ENCODE measurements at regions not wholly inside any gene's neighbourhood (a gene's known extent, or its start where the extent isn't known, plus 50 kb on each side); places are given as distances from the start of the nearest gene placed in this dataset.
A peak's percentile ranks its signal among the peaks of the same experiment; 100 is the strongest.
"Not testable (repeated sequence)": the region's sequence is repeated elsewhere in the genome, so short reads cannot be mapped to it uniquely, and the experiment has no call there.

- peaks cover 20% of the 10 kb centered on the region for H3K4me1 ChIP-seq (ENCODE audit: control insufficient read depth, insufficient read depth, low read length)
- no peak overlapping the region for H3K9ac ChIP-seq (ENCODE audit: low read depth, low read length)
- no peaks in the 10 kb centered on the region for H3K27me3 ChIP-seq (ENCODE audit: control insufficient read depth, insufficient read depth, low read length)
- no peaks in the 10 kb centered on the region for H3K9me3 ChIP-seq (replicated peaks; ENCODE audit: low read length)
- peak overlapping the region; percentile 7 for H3K4me2 ChIP-seq (ENCODE audit: low read length)
- H3K36me3 ChIP-seq (ENCODE audit: insufficient read depth, low read length) = no peaks in the 10 kb centered on the region
- H3K4me3 ChIP-seq (ENCODE audit: low read length) = no peak overlapping the region
Measured at GRCh38 chr4:145278341-145279121, 98.1 kb upstream of the OTUD4 start.

GRCh38 chr4:145277011-145277410, 96.6 kb upstream of the OTUD4 start:
- no peaks in the 10 kb centered on the region for H3K36me3 ChIP-seq (ENCODE audit: insufficient read depth, low read length)
- no peaks in the 10 kb centered on the region for H3K27me3 ChIP-seq (ENCODE audit: control insufficient read depth, insufficient read depth, low read length)
- H3K9me3 ChIP-seq (replicated peaks; ENCODE audit: low read length) = no peaks in the 10 kb centered on the region
- H3K9ac ChIP-seq (ENCODE audit: low read depth, low read length) = no peak overlapping the region
- H3K4me2 ChIP-seq (ENCODE audit: low read length) = no peak overlapping the region
- H3K4me3 ChIP-seq (ENCODE audit: low read length) = no peak overlapping the region
- peaks cover 20% of the 10 kb centered on the region for H3K4me1 ChIP-seq (ENCODE audit: control insufficient read depth, insufficient read depth, low read length)

GRCh38 chr4:145276050-145276449, 95.7 kb upstream of the OTUD4 start:
- H3K4me2 ChIP-seq (ENCODE audit: low read length) = no peak overlapping the region
- H3K9ac ChIP-seq (ENCODE audit: low read depth, low read length) = no peak overlapping the region
- no peak overlapping the region for H3K4me3 ChIP-seq (ENCODE audit: low read length)
- H3K4me1 ChIP-seq (ENCODE audit: control insufficient read depth, insufficient read depth, low read length) = peaks cover 20% of the 10 kb centered on the region
- H3K36me3 ChIP-seq (ENCODE audit: insufficient read depth, low read length) = no peaks in the 10 kb centered on the region
- H3K27me3 ChIP-seq (ENCODE audit: control insufficient read depth, insufficient read depth, low read length) = no peaks in the 10 kb centered on the region
- H3K9me3 ChIP-seq (replicated peaks; ENCODE audit: low read length) = no peaks in the 10 kb centered on the region

- Histone ChIP-seq H3K4me1 (ENCODE audit: control insufficient read depth, insufficient read depth, low read length) (no peaks in the 10 kb centered on the region), H3K36me3 (ENCODE audit: insufficient read depth, low read length) (no peaks in the 10 kb centered on the region), H3K27me3 (ENCODE audit: control insufficient read depth, insufficient read depth, low read length) (no peaks in the 10 kb centered on the region), H3K9me3 (replicated peaks; ENCODE audit: low read length) (no peaks in the 10 kb centered on the region), H3K4me2 (ENCODE audit: low read length) (no peak overlapping the region), H3K4me3 (ENCODE audit: low read length) (no peak overlapping the region), H3K9ac (ENCODE audit: low read depth, low read length) (no peak overlapping the region)
Measured at GRCh38 chr4:145271194-145271593, 90.8 kb upstream of the OTUD4 start.

GRCh38 chr4:145266881-145267280, 86.5 kb upstream of the OTUD4 start:
- Histone ChIP-seq H3K4me3 (ENCODE audit: low read length) (no peak overlapping the region), H3K9me3 (replicated peaks; ENCODE audit: low read length) (no peaks in the 10 kb centered on the region), H3K36me3 (ENCODE audit: insufficient read depth, low read length) (no peaks in the 10 kb centered on the region), H3K4me2 (ENCODE audit: low read length) (no peak overlapping the region), H3K27me3 (ENCODE audit: control insufficient read depth, insufficient read depth, low read length) (no peaks in the 10 kb centered on the region), H3K4me1 (ENCODE audit: control insufficient read depth, insufficient read depth, low read length) (no peaks in the 10 kb centered on the region), H3K9ac (ENCODE audit: low read depth, low read length) (no peak overlapping the region)

- H3K4me1 ChIP-seq (ENCODE audit: control insufficient read depth, insufficient read depth, low read length) = no peaks in the 10 kb centered on the region
Measured at GRCh38 chr4:145260091-145260490, 79.7 kb upstream of the OTUD4 start.

GRCh38 chr4:145255311-145255710, 74.9 kb upstream of the OTUD4 start:
- not testable (repeated sequence) for H3K4me2 ChIP-seq (ENCODE audit: low read length); H3K36me3 ChIP-seq (ENCODE audit: insufficient read depth, low read length); H3K9ac ChIP-seq (ENCODE audit: low read depth, low read length)

More at GRCh38 chr4:145260091-145260490, 79.7 kb upstream of the OTUD4 start:
- H3K9me3 ChIP-seq (replicated peaks; ENCODE audit: low read length) = no peaks in the 10 kb centered on the region
- H3K27me3 ChIP-seq (ENCODE audit: control insufficient read depth, insufficient read depth, low read length) = no peaks in the 10 kb centered on the region
- no peaks in the 10 kb centered on the region for H3K36me3 ChIP-seq (ENCODE audit: insufficient read depth, low read length)
- no peak overlapping the region for H3K4me2 ChIP-seq (ENCODE audit: low read length)
- no peak overlapping the region for H3K9ac ChIP-seq (ENCODE audit: low read depth, low read length)
- no peak overlapping the region for H3K4me3 ChIP-seq (ENCODE audit: low read length)

GRCh38 chr4:145252190-145252589, 71.8 kb upstream of the OTUD4 start:
- no peaks in the 10 kb centered on the region for H3K27me3 ChIP-seq (ENCODE audit: control insufficient read depth, insufficient read depth, low read length)
- H3K9ac ChIP-seq (ENCODE audit: low read depth, low read length) = no peak overlapping the region
- no peak overlapping the region for H3K4me2 ChIP-seq (ENCODE audit: low read length)
- no peaks in the 10 kb centered on the region for H3K4me1 ChIP-seq (ENCODE audit: control insufficient read depth, insufficient read depth, low read length)
- no peaks in the 10 kb centered on the region for H3K9me3 ChIP-seq (replicated peaks; ENCODE audit: low read length)
- no peaks in the 10 kb centered on the region for H3K36me3 ChIP-seq (ENCODE audit: insufficient read depth, low read length)
- no peak overlapping the region for H3K4me3 ChIP-seq (ENCODE audit: low read length)

More at GRCh38 chr4:145255311-145255710, 74.9 kb upstream of the OTUD4 start:
- not testable (repeated sequence) for H3K27me3 ChIP-seq (ENCODE audit: control insufficient read depth, insufficient read depth, low read length); H3K4me3 ChIP-seq (ENCODE audit: low read length); H3K4me1 ChIP-seq (ENCODE audit: control insufficient read depth, insufficient read depth, low read length); H3K9me3 ChIP-seq (replicated peaks; ENCODE audit: low read length)

GRCh38 chr4:145251391-145251790, 71.0 kb upstream of the OTUD4 start:
- Histone ChIP-seq H3K4me1 (ENCODE audit: control insufficient read depth, insufficient read depth, low read length) (no peaks in the 10 kb centered on the region), H3K4me2 (ENCODE audit: low read length) (no peak overlapping the region), H3K36me3 (ENCODE audit: insufficient read depth, low read length) (no peaks in the 10 kb centered on the region), H3K9me3 (replicated peaks; ENCODE audit: low read length) (no peaks in the 10 kb centered on the region), H3K9ac (ENCODE audit: low read depth, low read length) (no peak overlapping the region), H3K4me3 (ENCODE audit: low read length) (no peak overlapping the region), H3K27me3 (ENCODE audit: control insufficient read depth, insufficient read depth, low read length) (no peaks in the 10 kb centered on the region)

- Histone ChIP-seq H3K9ac (ENCODE audit: low read depth, low read length) (no peak overlapping the region), H3K9me3 (replicated peaks; ENCODE audit: low read length) (no peaks in the 10 kb centered on the region), H3K4me1 (ENCODE audit: control insufficient read depth, insufficient read depth, low read length) (no peaks in the 10 kb centered on the region), H3K36me3 (ENCODE audit: insufficient read depth, low read length) (no peaks in the 10 kb centered on the region), H3K27me3 (ENCODE audit: control insufficient read depth, insufficient read depth, low read length) (no peaks in the 10 kb centered on the region), H3K4me2 (ENCODE audit: low read length) (no peak overlapping the region), H3K4me3 (ENCODE audit: low read length) (no peak overlapping the region)
Measured at GRCh38 chr4:145248971-145249370, 68.6 kb upstream of the OTUD4 start.

GRCh38 chr4:145248502-145248901, 68.1 kb upstream of the OTUD4 start:
- Histone ChIP-seq H3K4me3 (ENCODE audit: low read length) (no peak overlapping the region), H3K36me3 (ENCODE audit: insufficient read depth, low read length) (no peaks in the 10 kb centered on the region), H3K27me3 (ENCODE audit: control insufficient read depth, insufficient read depth, low read length) (no peaks in the 10 kb centered on the region), H3K9me3 (replicated peaks; ENCODE audit: low read length) (no peaks in the 10 kb centered on the region), H3K4me1 (ENCODE audit: control insufficient read depth, insufficient read depth, low read length) (no peaks in the 10 kb centered on the region), H3K4me2 (ENCODE audit: low read length) (no peak overlapping the region), H3K9ac (ENCODE audit: low read depth, low read length) (no peak overlapping the region)

GRCh38 chr4:145234091-145234706, 53.8 kb upstream of the OTUD4 start:
- no peaks in the 10 kb centered on the region for H3K27me3 ChIP-seq (ENCODE audit: control insufficient read depth, insufficient read depth, low read length)
- no peak overlapping the region for H3K9ac ChIP-seq (ENCODE audit: low read depth, low read length)
- H3K9me3 ChIP-seq (replicated peaks; ENCODE audit: low read length) = no peaks in the 10 kb centered on the region
- H3K4me1 ChIP-seq (ENCODE audit: control insufficient read depth, insufficient read depth, low read length) = peaks cover 7% of the 10 kb centered on the region
- H3K36me3 ChIP-seq (ENCODE audit: insufficient read depth, low read length) = no peaks in the 10 kb centered on the region
- H3K4me2 ChIP-seq (ENCODE audit: low read length) = no peak overlapping the region
- H3K4me3 ChIP-seq (ENCODE audit: low read length) = no peak overlapping the region

Data from skeletal muscle satellite cell (primary cell).